ENCODE measurements at regions not wholly inside any gene's neighbourhood (a gene's known extent, or its start where the extent isn't known, plus 50 kb on each side); places are given as distances from the start of the nearest gene placed in this dataset.
"Not testable (repeated sequence)": the region's sequence is repeated elsewhere in the genome, so short reads cannot be mapped to it uniquely, and the experiment has no call there.

DNA sequence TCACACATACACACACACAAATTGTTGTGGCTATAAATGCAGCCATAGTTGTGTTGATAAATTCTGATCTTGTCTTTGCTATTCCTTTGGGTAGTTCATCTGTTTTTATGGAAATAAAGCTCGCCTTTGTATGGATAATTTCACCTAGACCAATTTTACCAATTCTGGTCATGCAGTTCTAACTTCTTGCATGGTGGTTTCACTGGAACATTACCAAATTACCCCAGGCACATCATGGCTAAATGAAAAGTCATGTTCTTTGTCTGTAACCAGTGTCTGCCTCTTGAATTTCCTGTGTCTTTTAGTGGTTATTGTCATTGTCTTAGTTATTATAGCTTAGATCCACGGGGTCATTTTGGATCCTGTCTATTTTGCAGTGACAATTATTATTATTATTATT, 50.3 kb upstream of the TMC1 start:
- no peak for DNase-seq (ENCODE audit: low read depth)

DNA sequence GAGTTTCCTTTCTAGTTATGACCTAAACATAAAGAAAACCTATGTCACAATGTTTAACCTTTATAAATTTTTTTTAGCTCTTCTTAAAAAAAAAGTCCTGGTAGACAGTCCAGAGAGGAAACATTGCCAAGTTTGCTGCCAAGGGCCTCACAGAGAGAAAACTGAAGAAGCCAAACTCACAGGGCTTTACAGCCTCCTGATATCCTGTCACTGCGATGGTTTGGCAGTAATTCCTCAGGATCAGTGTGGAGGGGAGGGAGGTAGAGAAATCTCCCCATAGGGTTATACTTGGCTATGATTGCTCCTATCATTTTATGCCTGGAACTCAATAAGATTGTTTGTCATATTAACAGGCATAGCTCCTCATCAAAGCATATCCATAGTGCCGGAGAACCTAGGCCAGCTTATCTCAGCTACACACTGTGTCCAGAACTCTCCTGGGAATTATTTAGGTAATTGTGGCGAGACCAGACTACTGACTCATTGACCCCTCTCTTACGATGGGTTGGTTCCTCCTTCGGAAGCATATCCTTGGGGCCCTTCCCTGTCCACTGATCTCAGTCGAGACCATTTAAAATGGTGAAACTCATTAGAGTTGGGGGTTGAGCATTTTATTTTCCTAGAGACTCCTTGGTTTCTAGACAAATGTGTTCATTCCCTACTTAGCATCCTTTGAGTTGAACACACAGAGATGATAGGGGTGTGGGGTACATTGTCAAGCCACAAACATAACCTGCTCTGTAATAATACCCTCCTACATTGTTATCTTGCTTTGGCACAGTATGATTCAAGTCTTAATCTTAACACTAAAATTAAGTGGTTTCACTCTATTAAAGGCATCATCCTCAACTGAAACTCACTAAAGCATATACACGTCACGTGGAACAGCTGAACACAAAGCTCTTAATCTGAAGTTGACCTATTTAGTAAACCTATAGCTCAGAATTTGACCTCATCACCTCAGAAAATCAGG, 53.4 kb upstream of the TMC1 start:
- DNase-seq (ENCODE audit: low read depth) = no peak

DNA sequence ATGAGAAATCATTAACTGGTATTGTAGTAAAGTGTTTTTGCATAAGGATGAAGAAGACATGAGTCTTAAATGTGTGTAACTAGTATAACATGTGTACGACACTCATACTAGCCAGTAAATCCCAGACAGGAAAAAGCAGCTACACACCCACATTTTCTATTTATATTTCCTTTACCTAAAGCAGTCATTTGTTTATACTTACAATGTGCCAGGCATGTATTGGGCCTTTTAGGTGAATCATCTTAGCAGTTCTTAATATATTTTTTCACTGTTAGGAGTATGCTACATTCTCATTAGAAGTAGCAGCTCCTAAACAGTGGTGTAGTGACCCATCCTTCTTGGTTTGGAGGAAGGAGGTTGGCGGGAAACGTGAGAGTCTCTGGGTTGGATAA, 55.8 kb upstream of the TMC1 start:
- DNase-seq (ENCODE audit: low read depth) = no peak

DNA sequence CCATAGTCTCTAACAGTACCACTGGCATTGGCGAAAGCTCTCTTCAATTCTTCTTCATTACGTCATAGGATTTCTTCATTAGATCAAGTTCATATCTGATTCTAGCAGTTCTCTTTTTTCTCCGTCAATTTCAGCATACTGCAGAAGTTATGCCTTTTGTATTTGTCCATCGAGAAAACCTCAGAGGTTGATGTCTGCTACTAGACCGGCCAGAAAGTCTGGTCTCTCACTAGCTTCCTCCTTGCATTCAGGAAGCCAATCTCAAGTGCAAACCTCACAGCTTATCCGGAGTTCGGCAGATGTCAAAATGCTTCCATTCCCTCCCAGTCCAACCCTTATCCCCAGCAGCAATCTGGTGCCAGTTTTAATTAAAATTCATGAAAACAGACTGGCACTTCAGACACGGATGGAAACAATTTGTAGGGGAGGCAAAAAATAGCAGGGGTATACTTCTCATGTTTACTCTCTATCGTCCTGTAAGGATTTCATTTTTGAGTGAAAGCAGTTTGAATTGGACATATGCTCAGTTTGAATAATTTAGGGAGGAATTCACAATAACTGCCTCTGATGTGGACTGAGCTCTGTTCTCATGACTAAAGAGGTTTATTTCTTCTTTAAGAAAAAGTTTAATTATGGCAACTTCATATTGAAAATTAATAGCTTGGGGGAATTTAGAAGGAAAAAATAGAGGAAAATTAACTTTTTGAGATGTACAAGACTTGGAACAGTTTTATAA, 56.4 kb upstream of the TMC1 start:
- DNase-seq (ENCODE audit: low read depth) = no peak

DNA sequence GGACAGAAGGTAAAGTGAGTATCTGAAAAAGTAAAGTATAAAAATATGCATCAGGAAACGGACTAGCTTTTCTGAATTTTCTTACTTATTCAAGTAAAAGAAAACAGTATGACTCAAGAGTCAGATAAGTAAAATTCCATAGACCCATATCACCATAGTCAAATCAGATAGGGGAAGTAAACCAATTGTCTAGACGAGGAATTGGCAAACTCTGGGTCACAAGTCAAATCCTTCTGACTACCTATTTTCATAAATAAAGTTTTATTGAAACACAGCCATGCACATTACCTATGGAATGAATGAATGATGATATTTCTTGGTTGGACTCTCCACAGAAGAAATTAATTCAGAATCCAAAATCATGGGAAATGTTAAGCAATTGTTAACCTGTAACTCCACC, 59.1 kb upstream of the TMC1 start:
- DNase-seq (ENCODE audit: low read depth) = no peak

DNA sequence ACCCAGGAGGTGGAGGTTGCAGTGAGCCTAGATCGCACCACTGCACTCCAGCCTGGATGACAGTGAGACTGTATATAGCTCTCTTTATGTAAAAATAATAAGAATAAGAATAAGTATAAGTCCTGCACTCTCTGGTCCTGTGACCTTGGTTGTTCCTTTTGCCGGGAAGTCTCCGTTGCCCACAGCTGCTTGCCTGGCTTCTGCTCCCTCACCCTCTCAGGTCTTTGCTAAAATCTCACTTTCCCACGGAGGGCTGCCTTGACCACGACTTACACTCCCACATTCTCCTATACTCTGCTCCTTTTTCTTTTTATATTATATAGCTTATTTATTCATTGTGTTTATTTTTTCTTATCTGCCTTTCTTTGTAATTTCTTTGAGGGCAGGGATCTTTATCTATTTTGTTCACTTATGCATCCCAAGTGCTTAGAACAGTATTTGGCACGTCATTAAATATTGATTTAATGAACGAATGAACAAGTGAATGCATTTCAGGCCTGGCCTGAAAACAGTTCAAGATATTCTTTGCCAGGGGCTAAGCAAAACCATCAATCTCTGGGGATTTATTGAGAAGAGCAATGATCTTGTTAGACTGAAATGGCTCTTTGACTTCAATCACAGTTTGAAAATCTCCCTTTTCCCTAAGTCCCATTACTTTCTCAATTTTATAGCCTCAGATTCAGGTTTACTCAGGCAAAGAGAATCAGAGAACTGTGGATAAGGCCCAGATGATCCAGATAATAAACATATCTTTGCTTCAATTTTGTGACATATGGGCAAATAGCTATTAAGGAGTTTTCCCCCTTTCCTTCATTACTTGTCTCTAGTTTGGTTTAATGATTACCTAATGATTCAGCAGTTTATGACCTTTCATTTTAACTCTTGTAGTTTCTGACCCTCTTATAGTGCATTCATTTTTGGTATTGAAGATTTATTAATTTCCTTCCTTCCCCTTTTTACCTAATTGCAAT, 60.8 kb upstream of the TMC1 start:
- no peak for DNase-seq (ENCODE audit: low read depth)

DNA sequence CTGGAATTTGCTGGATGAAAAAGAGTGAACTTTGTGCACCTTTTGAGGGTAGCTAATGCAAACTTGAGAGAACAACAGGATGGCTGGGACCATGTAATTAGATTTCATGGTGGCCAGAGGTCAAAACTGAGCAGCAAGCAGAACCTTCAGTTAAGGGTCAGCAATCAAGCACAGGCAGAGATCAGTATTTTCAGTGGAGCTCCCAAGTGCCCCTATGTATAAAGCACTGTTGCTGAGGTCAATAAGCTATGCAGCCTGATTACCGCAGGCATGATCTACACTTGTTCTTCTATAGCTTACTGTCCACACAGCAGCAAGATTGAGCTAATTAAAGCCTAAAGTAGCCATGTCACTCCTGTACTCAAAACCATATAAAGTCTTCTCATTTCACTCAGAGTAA, 62.1 kb upstream of the TMC1 start:
- DNase-seq (ENCODE audit: low read depth) = no peak

DNA sequence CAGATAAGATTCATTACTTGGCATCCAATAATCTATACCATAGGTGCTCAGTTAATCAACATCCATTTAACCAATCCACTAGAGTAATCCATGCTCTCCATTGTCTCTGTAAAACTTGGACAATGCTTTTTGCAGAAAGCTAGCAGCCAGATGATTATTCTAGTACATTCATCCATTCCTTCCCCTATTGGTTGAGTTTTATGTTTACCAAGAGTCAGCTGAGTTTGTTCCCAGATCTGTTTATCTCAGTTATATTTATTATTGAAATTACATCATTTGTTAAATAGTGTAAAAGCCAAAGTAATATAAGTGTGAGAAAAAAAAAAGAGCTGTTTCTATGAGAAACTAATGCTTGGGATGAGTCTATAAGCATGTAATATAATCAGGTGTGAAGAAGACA, 63.3 kb upstream of the TMC1 start:
- no peak for DNase-seq (ENCODE audit: low read depth)

DNA sequence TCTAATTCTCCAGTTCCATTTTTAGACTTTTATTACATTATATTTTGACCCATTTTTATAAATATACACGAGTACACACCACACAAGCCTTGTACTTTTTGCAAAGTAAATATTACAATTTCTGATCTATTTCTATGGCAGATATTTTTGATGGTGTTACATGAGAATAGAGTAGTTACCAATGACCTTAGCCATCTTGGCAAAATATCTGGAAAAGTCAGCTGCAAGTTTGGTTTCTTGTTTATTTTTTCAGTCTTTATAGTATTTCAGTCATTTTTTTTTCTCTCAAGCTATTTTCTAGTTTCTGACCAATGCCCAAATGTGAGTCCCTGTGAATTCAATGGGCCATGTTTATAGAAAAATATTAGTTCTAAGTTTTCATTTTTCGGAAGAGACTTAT, 64.0 kb upstream of the TMC1 start:
- no peak for DNase-seq (ENCODE audit: low read depth)

DNA sequence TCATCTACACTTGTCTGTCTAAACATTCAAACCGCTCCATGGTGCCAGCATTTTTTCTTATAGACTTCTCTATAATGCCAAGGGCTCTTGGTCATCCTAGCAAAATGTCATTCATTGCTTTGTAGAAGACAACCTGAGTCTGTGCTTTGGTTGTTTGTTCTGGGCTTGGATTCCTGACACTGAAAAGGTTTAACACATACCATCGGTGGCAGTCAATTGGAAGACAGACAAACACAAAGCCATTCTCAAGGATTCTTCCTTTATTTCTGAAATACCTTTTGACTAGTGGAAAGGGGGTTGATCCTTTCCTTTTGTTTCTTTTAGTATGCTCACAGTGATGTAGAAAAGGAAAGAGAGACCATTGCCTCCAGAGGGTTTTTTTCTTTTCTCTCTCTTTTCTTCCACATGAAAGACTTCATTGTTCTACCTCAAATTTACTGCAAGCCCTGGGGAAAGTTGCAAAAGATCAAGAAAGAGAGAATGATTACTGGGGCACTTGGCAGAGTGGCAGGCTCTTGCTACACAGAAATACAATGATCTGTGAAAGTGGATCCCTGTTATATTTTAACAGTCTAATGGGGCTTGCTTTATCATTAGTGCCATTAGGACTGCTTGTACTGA, 66.4 kb upstream of the TMC1 start:
- no peak for DNase-seq (ENCODE audit: low read depth)

DNA sequence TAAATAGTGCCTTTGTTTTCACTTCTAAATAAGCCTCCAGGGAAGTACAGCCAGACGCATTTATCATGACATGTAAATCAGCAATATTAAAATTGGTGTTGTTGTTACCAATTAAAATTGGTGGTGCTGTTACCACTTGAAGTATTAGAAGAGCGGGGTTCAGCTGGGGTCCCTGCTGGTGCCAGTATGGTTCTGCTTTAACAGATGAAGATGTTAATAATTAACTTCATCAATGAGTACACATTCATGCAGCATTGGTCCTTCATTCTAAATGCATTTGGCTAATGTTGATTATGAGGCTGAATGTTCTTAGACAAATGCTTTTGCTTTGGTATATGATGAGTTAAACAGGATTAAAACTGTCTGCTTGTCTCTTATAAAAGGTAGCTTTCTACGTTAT, 67.6 kb upstream of the TMC1 start:
- no peak for DNase-seq (ENCODE audit: low read depth)

DNA sequence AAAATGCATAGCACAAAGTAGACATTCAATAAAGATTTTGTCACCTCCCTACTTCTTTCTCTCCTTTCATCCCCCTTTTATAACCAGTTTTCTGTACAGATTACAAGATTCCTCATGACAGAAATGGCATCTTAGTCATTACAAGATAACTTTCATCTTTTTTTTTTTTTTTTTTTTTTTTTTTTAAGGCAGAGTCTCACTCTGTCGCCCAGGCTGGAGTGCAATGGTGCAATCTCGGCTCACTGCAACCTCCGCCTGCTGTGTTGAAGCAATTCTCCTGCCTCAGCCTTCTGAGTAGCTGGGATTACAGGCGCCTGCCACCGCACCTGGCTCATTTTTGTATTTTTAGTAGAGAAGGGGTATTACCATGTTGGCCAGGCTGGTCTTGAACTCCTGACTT, 75.2 kb upstream of the TMC1 start:
- not testable (repeated sequence) for DNase-seq (ENCODE audit: low read depth)

DNA sequence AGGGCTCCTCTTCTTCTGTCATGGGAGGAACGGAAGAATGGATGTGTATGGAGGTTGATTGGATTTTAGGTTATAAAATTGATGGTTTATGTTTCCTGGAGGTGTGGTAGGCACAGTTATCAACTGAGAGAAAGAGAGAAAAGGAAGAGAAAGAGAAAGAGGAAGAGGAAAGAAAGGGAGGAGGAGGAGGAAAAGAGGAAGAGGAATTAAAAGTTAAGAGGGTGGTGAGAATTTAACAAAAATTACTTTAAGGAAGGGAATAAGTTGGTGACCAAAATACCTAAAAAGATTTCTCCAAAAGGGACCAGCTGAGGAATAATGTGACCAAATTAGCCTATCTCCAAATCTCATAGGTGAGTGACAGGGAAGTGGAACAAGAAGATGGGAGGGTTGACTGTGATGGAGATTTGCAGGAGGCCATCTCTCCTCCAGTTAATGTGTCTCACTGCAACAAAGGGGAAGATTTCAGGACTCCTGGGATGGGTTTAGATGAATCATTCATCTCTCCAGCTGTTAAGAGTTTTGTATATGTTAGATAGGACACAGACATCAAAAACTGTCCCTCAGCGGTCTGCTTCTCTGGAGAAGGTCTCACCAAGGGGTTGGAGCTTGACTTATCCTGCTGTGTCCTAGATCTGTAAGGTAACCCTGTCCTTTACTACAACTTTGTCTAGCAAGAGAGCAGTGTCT, 76.0 kb upstream of the TMC1 start:
- no peak for DNase-seq (ENCODE audit: low read depth)

DNA sequence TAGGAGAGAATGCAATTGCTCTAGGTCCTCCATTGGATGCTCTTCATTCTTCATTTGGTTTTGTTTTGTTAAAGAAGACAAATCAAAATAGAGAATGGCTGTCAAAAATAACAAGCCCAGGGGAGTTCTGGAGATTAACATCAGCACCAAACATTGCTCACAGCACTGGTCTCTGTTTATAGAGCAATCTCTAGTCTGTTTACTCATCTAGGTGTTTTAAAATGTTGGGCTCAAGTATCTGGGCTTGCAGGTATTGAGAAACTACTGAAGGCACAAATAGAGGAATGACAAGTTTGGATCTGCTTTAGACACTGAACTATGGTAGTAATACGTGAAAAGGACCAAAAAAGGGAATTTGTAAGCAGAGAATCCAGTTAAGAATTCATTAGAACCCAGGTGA, 77.0 kb upstream of the TMC1 start:
- no peak for DNase-seq (ENCODE audit: low read depth)

DNA sequence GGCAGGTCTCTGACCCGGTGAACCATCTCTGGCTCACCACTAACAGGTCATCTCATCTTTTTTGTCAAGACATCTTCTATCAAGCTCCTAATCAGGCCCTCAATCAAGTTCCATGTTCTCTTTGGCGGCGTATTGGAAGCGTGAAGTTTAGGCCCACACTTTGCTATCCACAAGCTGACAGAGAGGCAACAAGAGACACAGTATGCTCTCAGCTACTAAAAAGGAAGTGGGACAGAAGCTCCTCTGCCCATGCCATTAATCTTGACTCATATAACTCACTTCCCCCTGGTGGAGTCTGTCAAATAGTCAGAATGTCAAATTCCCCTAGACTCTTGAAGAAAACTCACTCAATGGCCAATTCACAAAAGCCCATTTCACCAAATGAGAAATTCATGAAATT, 77.6 kb upstream of the TMC1 start:
- DNase-seq (ENCODE audit: low read depth) = peak; percentile 25

DNA sequence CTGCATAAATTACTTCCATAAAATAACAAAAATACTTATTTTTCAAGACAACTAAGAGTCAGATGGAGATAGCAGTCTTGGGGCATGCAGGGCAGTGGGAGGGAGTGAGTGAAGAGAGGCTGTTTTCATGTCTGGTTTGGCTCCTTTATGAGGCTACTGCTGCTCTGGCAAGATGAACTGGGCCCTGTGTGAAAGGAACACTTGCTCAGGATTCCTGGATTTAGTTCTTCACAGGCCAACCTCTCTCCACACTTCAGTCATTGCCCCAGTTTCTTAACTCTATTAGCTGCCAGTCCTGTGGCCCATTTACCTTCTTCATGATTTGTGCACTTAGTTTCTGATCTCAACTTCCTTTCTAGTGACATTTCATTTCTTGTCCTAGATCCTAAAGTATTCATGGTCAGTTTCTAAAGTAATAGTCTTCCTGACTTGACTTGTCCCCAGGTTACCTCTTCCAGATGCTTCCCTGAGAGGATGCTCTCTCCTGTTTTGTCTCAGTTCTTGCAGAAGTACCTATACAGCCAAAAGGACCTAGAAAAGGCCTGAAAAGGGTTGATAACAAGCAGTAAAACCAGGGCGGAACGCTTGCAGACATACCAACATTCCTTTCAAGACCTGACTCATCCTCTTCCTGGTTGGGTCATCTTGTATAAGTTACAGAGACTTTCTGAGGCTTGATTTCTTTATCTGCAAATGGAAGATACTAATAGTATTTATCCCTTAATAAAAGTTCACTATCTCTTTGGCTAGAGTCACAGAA, 77.0 kb upstream of the ZFAND5 start:
- DNase-seq (ENCODE audit: low read depth) = peak; percentile 48

DNA sequence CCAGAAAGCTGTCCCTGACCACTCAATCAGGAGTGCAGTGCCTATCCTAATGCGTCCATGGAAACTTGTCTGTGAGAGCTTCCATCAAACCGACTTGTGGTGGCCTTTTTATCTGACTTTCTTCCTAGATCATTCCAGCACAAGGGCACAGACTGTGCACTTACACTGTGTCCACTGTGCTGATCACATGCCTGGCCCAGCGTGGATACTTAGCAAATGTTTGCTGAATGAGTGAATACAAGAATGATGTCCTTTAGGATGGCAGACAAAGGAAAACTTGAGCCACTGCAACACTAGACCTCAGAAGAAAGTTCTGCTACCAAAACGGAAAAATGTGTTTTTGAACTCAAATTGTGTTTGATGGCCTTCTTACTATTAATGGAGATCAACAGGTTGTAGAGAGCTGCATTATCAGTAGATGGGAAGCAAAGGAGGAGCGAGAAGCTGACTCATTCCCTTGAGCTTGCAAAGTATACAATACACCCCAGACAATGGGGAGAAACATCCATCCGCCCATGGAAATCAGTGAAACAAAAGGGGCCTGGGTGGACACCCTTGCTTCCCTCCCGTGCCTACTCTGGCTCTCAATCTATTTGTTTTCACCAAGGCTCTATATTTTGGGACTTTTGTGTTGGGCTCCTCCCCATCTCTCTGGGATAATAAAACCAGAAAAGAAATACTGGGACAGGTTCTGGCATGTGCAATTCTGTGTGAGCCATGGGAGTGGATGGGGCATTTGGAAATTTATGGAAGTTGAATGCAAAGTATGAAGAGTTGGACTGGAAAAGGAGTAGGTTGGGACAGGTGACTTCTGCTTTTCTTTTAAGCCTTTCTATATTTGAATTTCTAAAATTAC, 76.2 kb upstream of the ZFAND5 start:
- DNase-seq (ENCODE audit: low read depth) = no peak

DNA sequence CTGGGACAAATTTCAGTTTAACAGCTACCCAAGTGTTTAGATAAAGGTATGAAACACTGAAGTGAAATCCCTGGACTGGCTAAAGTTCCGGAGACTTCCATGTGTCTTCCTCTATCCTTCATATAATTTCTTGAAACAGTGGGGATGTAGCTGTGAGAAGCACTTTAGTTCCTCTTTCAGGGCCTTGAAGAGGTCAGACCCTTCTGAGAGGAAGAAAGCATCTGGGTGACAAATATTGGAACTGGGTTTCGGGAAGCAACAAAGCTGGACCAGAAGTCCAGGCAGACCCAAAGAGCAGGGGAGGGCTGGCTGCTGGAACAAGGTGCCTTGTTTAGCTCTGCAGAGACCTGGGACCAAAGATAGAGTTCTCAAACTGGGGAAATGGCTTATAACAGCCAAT, 75.4 kb upstream of the ZFAND5 start:
- no peak for DNase-seq (ENCODE audit: low read depth)

Measured in myocyte (in vitro differentiated cells).